DOHH2 (cell line): ENCODE measurements at regions not wholly inside any gene's neighbourhood (a gene's known extent, or its start where the extent isn't known, plus 50 kb on each side); places are given as distances from the start of the nearest gene placed in this dataset.
"Not testable (repeated sequence)": the region's sequence is repeated elsewhere in the genome, so short reads cannot be mapped to it uniquely, and the experiment has no call there.

Experiments used
- EZH2phosphoT487 ChIP-seq: fragments of 200-600 bp; sonication (generic); IDR thresholded peaks from 2 replicates; pipeline ENCODE4 v1.6.1; 2017; ENCODE audit warnings: borderline replicate concordance, mild to moderate bottlenecking, antibody characterized with exemption, low read length, moderate library complexity, mixed read lengths
- TF ChIP-seq, protein P1 (sequence below): fragments of 200-600 bp; sonication (generic); IDR thresholded peaks from one replicate; pipeline ENCODE4 v1.5.1; 2014; ENCODE audit warnings: antibody characterized with exemption, mild to moderate bottlenecking, low read depth, low read length; ENCODE audit not compliant: poor library complexity, severe bottlenecking

- TF ChIP-seq, protein P1, sequence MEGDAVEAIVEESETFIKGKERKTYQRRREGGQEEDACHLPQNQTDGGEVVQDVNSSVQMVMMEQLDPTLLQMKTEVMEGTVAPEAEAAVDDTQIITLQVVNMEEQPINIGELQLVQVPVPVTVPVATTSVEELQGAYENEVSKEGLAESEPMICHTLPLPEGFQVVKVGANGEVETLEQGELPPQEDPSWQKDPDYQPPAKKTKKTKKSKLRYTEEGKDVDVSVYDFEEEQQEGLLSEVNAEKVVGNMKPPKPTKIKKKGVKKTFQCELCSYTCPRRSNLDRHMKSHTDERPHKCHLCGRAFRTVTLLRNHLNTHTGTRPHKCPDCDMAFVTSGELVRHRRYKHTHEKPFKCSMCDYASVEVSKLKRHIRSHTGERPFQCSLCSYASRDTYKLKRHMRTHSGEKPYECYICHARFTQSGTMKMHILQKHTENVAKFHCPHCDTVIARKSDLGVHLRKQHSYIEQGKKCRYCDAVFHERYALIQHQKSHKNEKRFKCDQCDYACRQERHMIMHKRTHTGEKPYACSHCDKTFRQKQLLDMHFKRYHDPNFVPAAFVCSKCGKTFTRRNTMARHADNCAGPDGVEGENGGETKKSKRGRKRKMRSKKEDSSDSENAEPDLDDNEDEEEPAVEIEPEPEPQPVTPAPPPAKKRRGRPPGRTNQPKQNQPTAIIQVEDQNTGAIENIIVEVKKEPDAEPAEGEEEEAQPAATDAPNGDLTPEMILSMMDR, result not testable (repeated sequence)
- not testable (repeated sequence) for TF ChIP-seq EZH2phosphoT487
Measured at GRCh38 chr3:110507570-110507969, 564.0 kb upstream of the NECTIN3 start.
